HG02623 (cell line): ENCODE measurements at regions not wholly inside any gene's neighbourhood (a gene's known extent, or its start where the extent isn't known, plus 50 kb on each side); places are given as distances from the start of the nearest gene placed in this dataset.
"Not testable (repeated sequence)": the region's sequence is repeated elsewhere in the genome, so short reads cannot be mapped to it uniquely, and the experiment has no call there.

ENCODE experiments used
- ATAC-seq: cut with Tn5 transposase; IDR thresholded peaks from one replicate; pipeline ENCODE4 v1.9.1; 2021; ENCODE audit warnings: moderate library complexity; ENCODE audit not compliant: unreplicated experiment

DNA sequence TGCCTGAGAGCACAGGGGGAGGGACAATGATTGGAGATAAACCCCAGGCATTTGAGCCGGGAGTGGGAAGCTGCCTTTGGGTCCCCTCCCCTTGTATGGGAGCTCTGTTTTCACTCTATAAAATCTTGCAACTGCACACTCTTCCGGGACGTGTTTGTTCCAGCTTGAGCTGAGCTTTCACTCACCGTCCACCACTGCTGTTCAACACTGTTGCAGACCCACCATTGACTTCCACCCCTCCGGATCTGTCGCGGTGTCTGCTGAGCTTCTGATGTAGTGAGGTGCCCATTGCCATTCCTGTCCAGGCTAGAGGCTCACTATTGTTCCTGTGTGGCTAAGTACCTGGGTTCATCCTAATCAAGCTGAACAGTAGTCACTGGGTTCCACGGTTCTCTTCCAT lies 231.6 kb upstream of the CWC22 start:
- ATAC-seq, result no peak

DNA sequence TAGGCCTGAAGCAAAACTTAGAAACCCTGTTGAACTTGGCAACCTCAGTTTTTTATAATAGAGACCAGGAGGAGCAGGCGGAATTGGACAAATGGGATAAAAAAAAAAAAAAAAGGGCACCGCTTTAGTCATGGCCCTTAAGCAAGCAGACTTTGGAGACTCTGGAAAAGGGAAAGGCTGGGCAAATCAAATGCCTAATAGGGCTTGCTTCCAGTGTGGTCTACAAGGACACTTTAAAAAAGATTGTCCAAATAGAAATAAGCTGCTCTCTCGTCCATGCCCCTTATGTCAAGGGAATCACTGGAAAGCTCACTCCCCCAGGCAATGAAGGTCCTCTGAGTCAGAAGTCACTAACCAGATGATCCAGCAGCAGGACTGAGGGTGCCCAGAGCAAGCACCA lies 229.0 kb upstream of the CWC22 start:
- ATAC-seq, result not testable (repeated sequence)

DNA sequence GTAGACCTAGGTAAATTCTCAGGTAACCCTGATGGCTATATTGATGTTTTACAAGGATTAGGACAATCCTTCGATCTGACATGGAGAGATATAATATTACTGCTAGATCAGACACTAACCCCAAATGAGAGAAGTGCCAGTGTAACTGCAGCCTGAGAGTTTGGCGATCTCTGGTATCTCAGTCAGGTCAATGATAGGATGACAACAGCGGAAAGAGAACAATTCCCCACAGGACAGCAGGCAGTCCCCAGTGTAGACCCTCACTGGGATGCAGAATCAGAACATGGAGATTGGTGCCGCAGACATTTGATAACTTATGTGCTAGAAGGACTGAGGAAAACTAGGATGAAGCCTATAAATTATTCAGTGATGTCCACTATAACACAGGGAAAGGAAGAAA lies 228.4 kb upstream of the CWC22 start:
- not testable (repeated sequence) for ATAC-seq

DNA sequence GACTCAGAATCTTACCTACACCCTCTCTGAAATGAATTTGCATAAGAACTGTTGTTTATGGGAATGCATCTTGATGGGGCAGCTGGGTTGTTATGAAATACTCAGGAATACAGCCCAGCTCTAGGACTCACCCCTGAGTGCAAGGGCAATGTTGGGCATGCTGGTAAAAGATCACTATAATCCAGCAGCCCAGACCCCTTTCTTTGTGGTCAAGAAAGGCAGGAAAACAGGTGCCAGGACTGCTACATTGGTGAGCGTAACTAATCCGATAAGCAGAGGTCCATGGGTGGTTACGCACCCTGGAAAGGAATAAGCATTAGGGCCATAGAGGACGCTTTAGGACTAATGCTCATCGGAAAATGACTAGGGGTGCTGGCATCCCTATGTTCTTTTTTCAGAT lies 227.9 kb upstream of the CWC22 start:
- not testable (repeated sequence) for ATAC-seq

DNA sequence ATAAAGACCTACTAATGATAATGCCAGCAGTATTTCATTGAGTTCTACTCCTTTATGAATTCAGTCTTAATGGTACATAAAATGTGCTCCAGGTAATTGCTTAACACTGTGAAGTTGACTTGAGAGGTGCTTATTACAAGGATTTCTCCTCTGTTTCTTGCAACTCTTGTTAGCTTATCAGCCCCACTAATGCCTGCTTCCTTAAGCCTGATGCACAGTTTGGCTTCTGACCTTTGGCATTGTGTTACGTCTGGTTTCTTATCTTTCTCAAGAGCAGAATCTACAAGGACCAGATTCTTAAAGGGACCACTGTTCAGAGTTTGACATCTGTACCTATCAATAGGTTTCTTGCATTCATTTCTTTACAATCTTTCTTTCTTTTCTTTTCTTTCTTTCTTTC lies 223.9 kb upstream of the CWC22 start:
- no peak for ATAC-seq

DNA sequence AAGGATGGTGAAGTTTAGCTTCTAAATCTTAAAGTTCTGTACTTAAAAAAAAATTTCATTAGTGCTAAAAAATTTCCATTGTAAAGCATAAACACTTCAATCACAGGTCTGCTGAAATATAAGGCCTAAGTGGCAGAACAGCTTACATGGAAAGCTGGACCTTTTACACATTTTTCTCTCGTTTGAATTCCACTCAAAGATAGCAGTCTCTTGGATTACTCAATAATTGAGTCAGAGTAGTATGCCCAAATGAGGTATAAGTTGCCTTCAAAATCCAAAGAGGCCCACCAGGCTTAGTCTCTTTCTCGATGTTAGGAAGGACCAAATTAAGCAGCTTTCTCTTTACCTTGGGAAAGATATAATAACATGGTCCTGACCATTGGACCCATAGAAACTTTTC lies 220.4 kb upstream of the CWC22 start:
- ATAC-seq, result no peak

DNA sequence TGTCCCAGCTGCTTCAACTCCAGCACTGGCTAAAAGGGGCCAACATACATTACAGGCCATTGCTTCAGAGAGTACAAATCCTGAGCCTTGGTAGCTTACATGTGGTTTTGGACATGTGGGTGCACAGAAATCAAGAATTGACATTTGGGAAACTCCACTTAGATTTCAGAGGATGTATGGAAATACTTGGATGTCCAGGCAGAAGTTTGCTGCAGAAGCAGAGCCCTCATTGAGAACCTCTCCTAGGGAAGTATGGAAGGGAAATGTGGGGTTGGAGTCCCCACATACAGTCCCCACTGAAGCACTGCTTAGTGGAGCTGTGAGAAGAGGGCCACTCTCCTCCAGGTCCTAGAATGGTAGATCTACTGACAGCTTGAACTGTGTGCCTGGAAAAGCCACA lies 218.0 kb upstream of the CWC22 start:
- no peak for ATAC-seq

DNA sequence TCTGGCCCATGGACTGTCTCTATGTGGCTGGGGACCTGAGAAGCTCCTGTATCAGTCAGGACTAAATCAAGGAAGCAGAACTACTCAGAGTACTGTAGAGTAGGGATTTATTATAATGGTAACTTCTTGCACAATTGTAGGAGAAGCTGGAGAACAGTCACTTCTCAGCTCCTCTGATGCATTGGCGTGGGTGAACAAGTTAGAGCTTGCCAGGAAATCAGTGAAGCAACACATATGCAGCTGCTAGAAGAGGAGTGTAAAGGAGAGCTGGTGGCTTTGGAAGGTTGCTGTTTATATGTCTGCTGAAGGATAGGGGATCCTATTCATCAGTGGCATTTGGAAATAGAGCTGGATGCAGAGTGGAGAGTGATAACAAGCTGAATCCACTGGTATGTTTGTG lies 215.5 kb upstream of the CWC22 start:
- no peak for ATAC-seq

DNA sequence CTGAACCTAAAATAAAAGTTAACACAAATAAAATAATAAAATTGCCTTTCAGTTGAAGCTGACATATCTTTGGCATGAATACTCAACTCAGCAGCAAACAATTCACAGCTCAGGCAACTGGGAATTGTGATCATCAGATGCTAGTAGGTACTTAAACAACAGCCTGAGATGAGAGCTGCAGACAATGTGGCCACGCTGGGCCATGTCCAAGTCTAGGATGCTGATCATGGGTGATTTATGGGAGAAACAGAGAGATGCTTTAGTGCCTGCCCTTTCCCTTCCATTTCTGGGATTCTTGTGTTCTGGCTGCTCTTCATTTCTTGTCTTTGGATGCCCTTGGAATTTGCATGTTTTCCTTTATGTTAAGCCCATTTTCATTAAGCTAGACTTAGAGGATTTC lies 212.4 kb upstream of the CWC22 start:
- no peak for ATAC-seq

DNA sequence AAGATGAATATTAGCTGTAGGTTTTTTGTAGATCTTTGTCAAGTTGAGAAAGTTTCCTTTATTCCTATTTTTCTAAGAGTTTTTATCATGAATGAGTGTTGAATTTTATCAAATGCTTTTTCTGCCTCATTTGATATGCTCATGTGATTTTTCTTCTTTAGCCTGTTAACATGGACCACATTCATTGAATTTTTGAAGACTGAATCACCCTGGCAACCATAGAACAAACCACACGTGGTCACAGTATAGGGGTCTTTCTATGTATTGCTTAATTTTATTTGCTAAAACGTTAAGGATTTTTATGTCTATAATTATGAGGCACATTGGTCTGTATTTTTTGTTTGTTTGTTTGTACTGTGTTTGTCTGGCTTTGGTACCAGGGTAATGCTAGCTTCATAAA lies 201.7 kb upstream of the CWC22 start:
- no peak for ATAC-seq

DNA sequence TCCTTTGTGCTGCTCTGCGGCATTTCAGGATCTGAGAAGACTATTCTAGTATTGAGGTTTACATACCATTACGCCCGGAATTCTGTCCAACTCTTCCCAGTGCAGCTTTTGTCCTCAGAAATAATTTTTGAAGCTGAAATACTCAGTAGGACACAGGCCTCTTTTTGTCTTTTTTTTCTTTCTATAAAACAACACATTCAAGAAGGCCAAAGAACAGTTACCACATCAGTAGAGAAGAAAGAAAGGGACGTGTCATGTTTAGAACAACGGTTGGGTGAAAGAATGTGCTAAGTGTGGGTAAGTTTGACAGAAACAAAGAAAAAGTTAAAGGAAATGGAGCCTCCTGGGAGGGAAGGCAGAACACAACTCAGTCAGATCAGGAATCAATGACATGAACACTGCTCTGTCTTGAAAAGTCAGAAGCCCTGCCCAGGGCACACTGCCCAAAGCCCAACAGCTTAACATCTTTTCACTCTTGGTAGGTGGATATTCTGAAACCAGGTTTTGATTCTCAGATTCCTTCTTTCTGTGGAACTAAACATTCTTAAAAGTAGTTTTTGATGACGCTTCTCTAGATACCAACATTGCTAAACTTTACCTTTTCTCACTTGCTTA lies 198.6 kb upstream of the CWC22 start:
- no peak for ATAC-seq

DNA sequence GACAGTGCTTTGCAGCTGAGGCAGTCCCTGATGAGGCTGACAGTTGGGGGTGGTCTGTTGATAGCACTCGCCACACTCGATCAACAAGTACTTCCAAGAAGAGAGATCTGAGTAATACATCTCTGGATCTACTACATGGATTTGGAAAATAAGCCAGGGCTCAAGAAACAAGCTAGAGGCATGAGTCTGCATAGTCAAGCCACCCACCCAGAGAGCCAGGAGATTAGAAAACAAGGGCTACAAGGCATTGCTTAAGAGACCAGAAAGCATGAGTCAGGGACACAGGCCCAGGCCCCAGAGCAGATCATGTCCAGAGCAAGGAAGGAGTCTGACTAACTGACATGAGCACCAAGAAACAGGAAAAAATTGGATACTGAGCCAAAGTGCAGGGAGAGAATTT lies 196.9 kb upstream of the CWC22 start:
- ATAC-seq, result no peak

DNA sequence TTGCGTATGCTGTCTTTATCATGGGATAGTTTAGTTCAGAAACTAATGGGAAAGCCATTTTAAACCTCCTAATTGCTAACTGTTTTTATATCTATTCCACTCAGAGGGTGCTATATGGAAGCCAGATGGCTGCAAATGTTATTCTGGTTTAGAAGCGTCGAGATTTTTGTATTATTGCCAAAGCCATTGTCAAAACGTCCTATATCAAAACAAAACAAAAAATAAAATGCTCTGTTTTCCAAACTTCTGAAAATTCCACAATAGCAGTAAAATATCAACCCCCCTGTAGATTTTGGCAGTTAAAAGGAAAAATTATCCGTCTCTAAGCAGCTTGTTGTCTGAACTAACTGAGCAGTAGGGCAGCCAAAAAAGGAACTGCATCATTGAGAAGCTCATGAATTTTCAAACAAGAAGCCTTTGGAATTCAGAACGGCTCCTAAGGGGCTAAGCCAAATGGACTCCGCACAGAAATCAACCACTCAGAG lies 195.4 kb upstream of the CWC22 start:
- no peak for ATAC-seq

DNA sequence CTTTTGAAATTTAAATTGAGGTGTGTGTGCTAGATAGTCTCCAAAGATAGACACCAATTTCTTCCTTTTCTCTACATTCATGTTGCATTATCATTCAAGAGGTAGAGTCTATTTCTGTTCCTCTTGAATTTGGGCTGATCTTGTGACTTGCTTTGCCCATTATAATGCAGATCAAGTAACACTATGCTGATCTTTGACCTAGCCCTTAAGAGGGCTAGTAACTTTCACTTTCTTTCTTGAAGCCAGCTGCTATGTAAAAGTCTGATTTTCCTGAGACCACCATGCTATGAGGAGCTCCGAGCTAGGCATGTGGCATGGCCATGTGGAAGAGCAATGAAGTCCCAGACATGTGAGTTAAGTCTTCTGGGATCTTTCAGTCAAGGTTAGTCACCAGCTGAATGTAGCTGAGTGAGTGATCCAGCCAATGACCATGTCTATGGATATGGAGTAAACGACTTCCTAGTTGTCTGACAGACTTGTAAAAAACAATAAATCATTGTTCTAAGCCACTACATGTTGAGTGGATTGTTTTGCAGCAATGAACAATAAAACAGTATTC lies 189.4 kb upstream of the CWC22 start:
- ATAC-seq, result no peak

DNA sequence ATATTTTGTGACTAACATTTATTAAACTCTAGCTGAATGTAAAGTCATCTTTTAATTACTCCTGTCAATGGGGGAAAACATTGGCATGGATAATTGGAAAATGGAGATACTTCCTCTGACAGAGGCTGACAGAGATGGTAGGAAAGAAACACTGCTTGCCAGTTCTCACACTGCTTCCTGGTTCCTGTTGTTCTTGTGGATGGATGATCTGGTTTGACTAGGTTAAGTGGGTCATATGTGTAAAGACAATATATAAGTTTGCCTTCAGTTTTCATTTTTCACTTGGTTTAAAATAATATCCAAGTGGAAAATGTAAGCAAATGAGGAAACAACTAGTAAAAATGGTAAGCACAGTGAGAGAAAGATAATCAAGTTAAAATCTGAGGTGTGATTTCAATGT lies 188.8 kb upstream of the CWC22 start:
- ATAC-seq, result no peak

DNA sequence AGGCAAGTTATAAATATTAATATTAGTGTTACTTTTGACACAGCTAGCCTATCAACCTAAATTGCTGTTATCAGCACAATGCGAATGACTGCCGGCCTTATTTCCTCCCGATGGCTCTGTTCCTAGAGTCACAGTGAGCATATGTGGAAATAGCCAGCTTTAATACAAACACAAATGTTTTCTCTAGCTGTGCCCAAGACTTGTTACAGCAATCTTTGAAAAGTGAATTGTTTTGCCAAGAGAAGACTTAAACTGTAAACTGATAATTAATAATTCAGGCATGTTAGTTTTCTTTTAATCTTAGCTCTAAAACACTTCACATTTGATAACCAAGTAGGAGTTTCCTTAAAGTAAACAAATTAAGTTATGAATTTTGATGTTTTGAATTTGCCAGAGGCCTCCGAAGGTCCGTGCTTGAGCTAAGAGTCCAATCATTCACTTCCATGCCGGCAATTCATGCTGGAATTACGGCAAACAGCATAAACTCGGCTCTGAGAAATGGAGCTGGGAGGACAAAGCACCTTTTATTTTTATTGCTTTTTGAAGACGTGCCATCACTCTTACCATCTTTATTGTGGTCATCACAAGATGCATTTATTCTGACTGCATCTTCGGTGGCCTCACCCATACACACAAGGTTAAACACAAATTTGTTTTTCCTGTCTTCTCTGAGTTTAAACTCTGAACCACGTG lies 184.5 kb upstream of the CWC22 start:
- no peak for ATAC-seq

DNA sequence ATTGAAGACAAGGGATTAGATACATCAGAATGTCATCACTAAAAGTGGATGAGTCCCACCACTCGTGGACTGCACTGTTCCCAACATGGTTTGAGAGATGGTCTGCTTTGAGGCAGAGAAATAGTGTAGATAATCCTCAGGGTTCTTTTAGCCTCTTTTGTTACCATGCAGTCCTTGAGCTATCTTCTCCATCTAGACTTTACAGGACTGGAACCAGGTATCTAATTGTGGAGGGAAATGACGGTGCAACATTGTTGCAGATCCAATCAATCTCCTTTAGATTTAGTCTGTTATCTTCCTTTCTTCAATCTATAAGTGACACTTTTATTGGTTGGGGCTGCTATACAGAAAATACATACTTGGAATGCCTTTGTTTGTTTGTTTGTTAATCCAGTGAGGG lies 183.8 kb upstream of the CWC22 start:
- ATAC-seq, result no peak

DNA sequence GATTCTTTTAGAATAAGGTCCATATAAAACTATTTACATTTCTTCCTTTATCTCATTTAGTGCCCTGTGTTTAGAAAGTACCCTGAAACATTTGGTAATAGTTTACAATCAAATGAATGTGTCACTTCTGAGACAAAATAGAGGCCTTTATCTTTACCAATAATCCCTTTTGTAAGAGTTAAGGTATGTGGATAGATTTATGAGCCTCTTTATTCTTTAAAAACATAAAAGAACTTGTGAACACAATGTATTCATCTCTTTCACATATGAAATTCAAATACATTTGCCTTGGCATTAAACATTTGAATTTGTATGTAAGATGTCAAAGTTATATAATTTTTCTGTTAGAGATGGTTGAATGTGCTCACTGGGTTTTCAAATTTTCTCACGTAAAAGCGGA lies 180.5 kb upstream of the CWC22 start:
- no peak for ATAC-seq

DNA sequence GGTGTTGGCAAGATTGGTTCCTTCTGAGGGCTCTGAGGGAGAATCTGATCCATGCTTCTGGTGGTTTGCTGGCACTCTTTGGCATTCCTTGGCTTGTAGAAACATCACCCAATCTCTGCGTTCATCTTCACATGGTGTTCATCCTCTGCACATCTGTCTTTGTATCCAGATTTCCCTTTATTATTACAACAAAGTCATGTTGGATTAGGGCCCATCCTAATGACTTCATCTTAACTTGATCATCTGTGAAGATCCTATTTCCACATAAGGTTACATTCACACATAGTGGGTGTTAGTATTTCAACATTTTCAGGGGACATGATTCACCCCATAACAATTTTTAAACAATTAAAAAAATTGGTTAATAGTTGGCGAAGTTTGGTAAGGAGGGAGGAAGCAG lies 177.4 kb upstream of the CWC22 start:
- no peak for ATAC-seq

DNA sequence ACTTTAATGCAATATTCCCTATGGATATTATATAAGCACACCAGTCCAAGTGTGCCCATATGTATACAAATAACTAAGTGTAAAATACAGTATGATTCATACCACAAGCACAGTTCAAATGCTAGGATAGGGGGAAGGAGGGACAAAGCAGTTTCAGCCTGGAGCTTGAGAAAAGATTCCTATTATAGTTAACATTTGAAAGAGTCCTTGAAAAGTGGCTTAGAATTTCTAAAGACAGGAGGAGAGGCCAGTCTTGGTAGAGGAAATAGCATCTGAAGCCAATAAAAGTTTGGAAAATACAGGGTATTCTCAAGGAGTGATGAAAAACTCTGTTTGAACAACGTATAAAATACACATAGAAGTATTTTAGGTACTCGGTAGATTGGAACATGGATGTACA lies 173.4 kb upstream of the CWC22 start:
- no peak for ATAC-seq

DNA sequence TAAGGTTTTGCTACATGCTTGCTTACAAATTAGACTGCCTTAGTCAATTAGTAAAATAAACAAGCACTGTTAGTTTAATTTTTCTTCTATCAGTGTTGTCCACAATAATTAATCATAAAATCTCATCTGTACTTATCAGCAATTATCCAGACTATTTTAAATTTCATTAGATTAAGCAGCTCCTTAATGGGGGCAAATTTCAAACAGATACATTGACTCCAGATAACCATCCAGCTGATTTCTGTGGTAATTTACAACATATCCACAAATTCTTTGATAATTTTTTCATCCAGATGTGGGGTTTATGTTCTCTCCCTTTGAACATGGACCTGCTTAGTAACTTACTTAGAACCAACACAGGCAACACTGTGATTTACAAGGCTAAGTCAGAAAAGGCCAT lies 170.4 kb upstream of the CWC22 start:
- ATAC-seq, result no peak

DNA sequence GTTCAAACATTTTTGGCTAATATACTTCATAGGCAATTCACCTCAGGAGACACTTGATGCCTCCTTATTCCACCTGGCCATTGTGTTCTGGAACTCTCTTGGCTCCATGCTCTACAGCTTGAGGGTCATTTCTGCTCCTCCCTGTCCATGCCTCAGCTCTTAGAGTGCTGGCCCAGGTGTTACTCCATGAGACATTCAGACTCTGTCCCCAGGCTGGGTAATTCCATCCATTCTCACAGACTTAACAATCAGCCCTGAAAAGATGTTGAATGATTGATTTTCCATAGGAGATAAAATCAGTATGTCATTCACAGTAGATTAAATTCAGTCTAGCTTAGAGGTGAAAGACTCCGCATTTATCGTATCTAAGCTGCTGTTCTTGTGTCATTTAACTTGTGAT lies 168.6 kb upstream of the CWC22 start:
- ATAC-seq, result no peak

DNA sequence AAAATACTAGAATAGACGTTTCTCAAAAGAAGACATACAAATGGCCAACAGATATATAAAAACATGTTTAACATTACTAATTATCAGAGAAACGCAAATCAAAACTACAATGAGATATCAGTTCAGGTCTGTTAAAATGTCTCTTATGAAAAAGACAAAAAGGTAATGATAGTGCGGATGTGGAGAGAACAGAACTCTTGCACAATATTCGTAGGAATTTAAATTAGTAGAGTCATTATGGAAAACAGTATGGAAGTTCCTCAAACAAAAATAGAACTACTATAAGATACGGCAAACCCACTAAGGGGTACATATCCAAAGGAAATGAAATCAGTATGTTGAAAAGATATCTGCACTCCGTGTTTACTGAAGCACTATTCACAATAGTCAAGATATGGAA lies 167.5 kb upstream of the CWC22 start:
- no peak for ATAC-seq
